ENCODE measurements at regions not wholly inside any gene's neighbourhood (a gene's known extent, or its start where the extent isn't known, plus 50 kb on each side); places are given as distances from the start of the nearest gene placed in this dataset.

GRCh38 chr4:14726877-14727361 lies 275.4 kb upstream of the CPEB2 start:
- no peak overlapping the region for H3K4me3 ChIP-seq (ENCODE audit: low read length)
- TF ChIP-seq ZNF274 (IDR thresholded peaks at IDR 0.05; ENCODE audit: low read depth, low read length), result no peak

- H3K4me3 ChIP-seq (ENCODE audit: low read length), result no peak overlapping the region
- TF ChIP-seq ZNF274 (IDR thresholded peaks at IDR 0.05; ENCODE audit: low read depth, low read length), result no peak
Observed at GRCh38 chr4:14729282-14730000, 272.8 kb upstream of the CPEB2 start.

GRCh38 chr4:14742054-14742453 lies 260.2 kb upstream of the CPEB2 start:
- no peak overlapping the region for H3K4me3 ChIP-seq (ENCODE audit: low read length)
- TF ChIP-seq ZNF274 (IDR thresholded peaks at IDR 0.05; ENCODE audit: low read depth, low read length), result no peak

- H3K4me3 ChIP-seq (ENCODE audit: low read length), result no peak overlapping the region
- no peak for TF ChIP-seq ZNF274 (IDR thresholded peaks at IDR 0.05; ENCODE audit: low read depth, low read length)
Observed at GRCh38 chr4:14743172-14743571, 259.1 kb upstream of the CPEB2 start.

GRCh38 chr4:14743601-14744000 lies 258.7 kb upstream of the CPEB2 start:
- H3K4me3 ChIP-seq (ENCODE audit: low read length), result no peak overlapping the region
- TF ChIP-seq ZNF274 (IDR thresholded peaks at IDR 0.05; ENCODE audit: low read depth, low read length), result no peak

GRCh38 chr4:14744346-14744745 lies 257.9 kb upstream of the CPEB2 start:
- H3K4me3 ChIP-seq (ENCODE audit: low read length), result no peak overlapping the region
- no peak for TF ChIP-seq ZNF274 (IDR thresholded peaks at IDR 0.05; ENCODE audit: low read depth, low read length)

GRCh38 chr4:14749910-14750309 lies 252.4 kb upstream of the CPEB2 start:
- no peak overlapping the region for H3K4me3 ChIP-seq (ENCODE audit: low read length)
- TF ChIP-seq ZNF274 (IDR thresholded peaks at IDR 0.05; ENCODE audit: low read depth, low read length), result no peak

GRCh38 chr4:14752341-14753046 lies 249.8 kb upstream of the CPEB2 start:
- H3K4me3 ChIP-seq (ENCODE audit: low read length), result no peak overlapping the region
- TF ChIP-seq ZNF274 (IDR thresholded peaks at IDR 0.05; ENCODE audit: low read depth, low read length), result no peak

GRCh38 chr4:14767142-14767541 lies 235.1 kb upstream of the CPEB2 start:
- no peak overlapping the region for H3K4me3 ChIP-seq (ENCODE audit: low read length)
- no peak for TF ChIP-seq ZNF274 (IDR thresholded peaks at IDR 0.05; ENCODE audit: low read depth, low read length)

GRCh38 chr4:14768449-14768848 lies 233.8 kb upstream of the CPEB2 start:
- no peak for TF ChIP-seq ZNF274 (IDR thresholded peaks at IDR 0.05; ENCODE audit: low read depth, low read length)
- no peak overlapping the region for H3K4me3 ChIP-seq (ENCODE audit: low read length)

GRCh38 chr4:14769993-14770392 lies 232.3 kb upstream of the CPEB2 start:
- H3K4me3 ChIP-seq (ENCODE audit: low read length), result no peak overlapping the region
- no peak for TF ChIP-seq ZNF274 (IDR thresholded peaks at IDR 0.05; ENCODE audit: low read depth, low read length)

GRCh38 chr4:14771094-14771493 lies 231.2 kb upstream of the CPEB2 start:
- no peak for TF ChIP-seq ZNF274 (IDR thresholded peaks at IDR 0.05; ENCODE audit: low read depth, low read length)

GRCh38 chr4:14771504-14772175 lies 230.6 kb upstream of the CPEB2 start:
- no peak for TF ChIP-seq ZNF274 (IDR thresholded peaks at IDR 0.05; ENCODE audit: low read depth, low read length)
- H3K4me3 ChIP-seq (ENCODE audit: low read length), result no peak overlapping the region

More at GRCh38 chr4:14771094-14771493, 231.2 kb upstream of the CPEB2 start:
- no peak overlapping the region for H3K4me3 ChIP-seq (ENCODE audit: low read length)

- TF ChIP-seq ZNF274 (IDR thresholded peaks at IDR 0.05; ENCODE audit: low read depth, low read length), result no peak
- no peak overlapping the region for H3K4me3 ChIP-seq (ENCODE audit: low read length)
Observed at GRCh38 chr4:14772388-14772787, 229.9 kb upstream of the CPEB2 start.

Measured in GM08714 (cell line).